GM04503 (cell line): ENCODE measurements at regions not wholly inside any gene's neighbourhood (a gene's known extent, or its start where the extent isn't known, plus 50 kb on each side); places are given as distances from the start of the nearest gene placed in this dataset.

Experiments used
- DNase-seq: peaks from one replicate; pipeline ENCODE4 v3.0.0-alpha.2; 2012; ENCODE audit warnings: low read depth

DNA sequence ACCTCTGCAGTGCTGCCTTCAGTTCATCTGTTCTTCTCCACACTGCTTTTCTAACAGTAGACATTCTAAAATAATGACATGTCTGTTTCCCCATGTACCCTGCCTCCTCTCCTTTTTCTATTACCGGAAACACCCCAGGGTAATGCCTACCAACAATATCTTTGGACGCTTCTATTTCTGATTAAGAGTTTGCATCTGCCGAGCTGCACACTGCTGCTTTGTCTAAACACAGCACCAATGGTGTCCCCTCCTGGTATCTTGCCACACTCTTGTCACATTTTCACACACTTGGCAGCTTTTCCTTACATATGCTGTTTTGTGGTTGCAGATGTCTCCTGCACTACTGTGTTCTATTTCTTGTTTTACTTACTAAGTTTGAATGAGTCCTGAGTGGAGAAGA, 288.8 kb downstream of the GRIA2 start:
- no peak for DNase-seq

DNA sequence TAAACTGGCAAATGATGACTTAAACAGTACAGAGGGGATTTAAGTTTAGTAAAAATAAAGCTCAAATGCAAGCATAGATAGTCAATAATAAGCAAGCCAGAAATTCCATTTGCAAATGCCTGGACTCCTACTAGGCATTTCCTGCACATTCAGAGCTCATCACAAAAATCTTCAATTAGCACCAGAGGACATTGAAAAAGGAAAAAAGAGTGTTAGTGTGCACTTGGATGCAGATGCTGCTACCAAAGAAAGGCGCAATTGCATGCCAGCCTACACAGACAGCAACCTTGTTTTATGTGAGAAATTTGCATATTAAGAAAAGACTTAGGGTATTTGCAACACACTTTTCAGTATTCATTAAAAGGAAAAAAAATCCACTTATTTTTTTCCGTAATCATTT, 282.1 kb downstream of the GRIA2 start:
- DNase-seq: no peak

DNA sequence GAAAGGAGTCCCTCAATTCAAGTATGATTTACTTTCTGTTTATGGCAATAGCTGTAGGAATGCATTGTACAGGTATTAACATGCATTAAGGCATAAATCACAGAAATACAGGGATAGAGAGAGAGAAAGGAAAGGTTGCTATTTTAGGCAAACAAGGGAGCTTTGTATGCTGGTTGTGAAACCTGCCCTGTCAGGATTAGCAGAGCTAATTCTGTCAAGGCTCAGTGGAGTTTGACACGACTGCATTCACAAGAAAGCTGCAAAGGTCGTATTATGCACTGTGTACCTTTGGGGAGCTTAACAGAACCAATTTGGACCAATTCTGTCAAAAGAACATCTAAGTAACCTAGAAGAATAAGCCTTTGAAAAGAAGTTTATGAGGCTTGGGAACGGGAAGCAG, 239.3 kb downstream of the GRIA2 start:
- no peak for DNase-seq

DNA sequence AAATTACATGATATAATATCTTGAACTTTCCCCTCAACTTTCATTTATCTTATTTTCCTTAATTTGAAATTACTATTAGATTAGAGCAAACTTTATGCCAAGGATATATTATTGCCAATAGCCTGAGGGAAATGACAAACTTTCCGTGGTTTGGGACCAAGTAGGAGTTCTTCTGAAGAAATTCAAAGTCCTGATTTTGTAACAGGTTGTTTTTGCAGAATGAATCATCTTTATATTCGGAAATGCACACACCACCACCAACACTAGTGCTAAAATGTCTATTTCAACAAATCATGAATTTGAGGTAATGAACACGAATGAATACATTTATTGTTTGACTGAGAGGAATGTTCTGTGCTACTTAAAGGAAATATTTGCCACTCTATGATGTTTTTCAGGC, 226.7 kb downstream of the GRIA2 start:
- no peak for DNase-seq

DNA sequence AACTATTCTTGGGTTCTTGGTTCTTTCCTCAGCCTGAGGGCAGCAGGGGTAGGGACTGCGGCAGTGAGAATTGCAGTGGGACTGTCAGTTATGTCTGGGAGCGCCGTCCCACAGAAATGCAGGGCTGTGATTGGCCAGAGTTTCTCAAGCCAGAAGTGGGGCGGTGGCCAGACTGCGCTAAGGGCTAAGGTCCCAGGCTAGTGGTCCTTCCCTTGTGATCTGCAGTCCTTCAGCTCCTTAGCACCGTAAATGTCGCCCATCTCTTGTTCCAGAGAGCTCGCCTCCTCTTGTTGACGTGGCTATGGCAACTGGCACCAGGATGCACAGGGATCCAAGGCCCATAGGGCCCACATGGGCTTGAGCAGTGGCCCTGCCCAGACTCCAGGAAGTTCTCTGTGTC, 223.5 kb downstream of the GRIA2 start:
- no peak for DNase-seq

DNA sequence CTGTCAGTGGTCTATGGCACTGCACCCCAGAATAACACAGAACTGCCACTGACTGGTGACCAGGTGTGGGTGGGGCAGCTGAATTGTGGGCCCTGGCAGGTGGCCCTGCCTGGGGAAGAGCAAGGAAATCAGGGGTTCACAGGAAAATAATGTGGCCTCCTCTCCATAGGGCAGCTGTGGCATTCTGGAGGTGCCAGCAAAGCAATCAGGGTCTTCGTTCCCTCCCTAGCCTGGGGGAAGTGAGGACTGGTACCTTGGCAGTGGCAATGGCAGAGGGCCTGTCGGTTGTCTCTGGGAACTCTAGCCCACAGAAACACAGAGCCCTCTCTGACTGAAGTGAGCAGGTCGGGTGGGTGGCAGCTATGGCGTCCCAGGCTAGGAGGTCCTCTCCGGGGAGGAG, 223.0 kb downstream of the GRIA2 start:
- no peak for DNase-seq

DNA sequence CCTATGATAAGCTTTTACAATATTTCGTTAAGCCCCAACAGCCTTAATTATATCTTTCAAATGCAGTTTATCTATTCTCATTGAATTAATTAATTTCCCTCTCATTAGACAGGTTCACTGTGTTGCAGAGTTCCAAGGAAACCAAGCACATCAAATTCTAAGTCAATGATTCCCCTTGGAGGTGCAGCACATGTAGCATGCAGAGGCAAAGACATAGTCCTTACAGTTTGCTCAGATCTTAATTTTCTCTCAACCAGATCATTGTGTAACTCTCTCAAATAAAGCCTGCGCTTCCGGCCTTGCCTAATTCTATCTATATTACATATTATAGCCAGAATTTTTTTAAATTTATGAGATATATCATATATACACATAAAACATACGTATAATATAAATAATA, 205.4 kb downstream of the GRIA2 start:
- no peak for DNase-seq

DNA sequence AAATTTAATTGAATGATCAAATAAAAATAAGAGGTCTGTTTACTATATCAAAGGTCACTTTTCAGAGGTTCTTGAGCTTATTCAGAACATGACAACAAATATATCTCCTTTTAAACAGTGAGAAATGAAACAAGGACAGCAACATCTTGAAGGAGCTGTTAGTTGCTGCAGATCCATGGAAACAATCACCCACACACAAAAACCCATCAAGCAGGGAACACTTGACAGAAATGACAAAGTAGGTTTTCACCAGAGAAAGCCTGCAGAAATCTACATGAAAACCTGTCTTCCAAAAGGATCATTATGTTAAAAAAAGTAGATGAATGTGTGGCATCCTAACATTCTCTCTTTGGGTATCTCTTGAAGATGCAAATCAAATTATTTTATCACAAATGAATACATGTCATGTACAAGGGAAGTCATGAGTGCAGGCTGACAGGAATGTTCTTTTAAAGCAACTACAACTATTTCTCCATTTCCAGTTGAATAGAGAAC, 203.0 kb downstream of the GRIA2 start:
- DNase-seq: no peak

DNA sequence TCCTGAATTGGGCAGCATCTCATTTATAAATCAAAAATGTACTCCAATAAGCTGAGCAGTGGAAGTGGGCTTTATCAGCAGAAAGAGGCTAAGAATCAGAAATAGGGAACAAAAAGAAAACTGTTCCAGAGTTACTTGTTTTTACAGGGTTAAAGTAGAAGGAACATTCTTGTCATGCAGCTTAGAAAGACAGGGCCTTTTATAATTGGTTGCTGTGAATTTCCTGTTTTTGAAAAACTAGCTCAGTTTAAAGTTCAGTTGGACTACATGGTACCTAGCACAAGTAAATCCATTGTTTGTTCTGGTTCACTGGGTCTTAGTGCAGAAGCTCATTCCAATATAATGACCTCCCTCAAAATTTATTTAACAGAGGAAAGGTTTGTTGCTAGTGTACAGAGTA, 200.8 kb downstream of the GRIA2 start:
- no peak for DNase-seq
